GF-D8 (cell line): ENCODE measurements at regions not wholly inside any gene's neighbourhood (a gene's known extent, or its start where the extent isn't known, plus 50 kb on each side); places are given as distances from the start of the nearest gene placed in this dataset.

ENCODE experiments used
- DNase-seq: peaks from one replicate; lab custom pipeline; 2025; lab: John Stamatoyannopoulos, UW

GRCh38 chr5:58403822-58404433 is 56.0 kb downstream of the PLK2 start:
- DNase-seq: no peak

GRCh38 chr5:58401701-58402100 is 58.2 kb downstream of the PLK2 start:
- no peak for DNase-seq

GRCh38 chr5:58400737-58401136 is 59.1 kb downstream of the PLK2 start:
- no peak for DNase-seq

- no peak for DNase-seq
These were observed 59.9 kb downstream of the PLK2 start for GRCh38 chr5:58399951-58400350.

- DNase-seq: no peak
These were observed 65.5 kb downstream of the PLK2 start for GRCh38 chr5:58394339-58394738.

- DNase-seq: no peak
These were observed 66.2 kb downstream of the PLK2 start for GRCh38 chr5:58393716-58394115.

- DNase-seq: no peak
These were observed 67.4 kb downstream of the PLK2 start for GRCh38 chr5:58392496-58392895.

- DNase-seq: no peak
These were observed 76.4 kb downstream of the PLK2 start for GRCh38 chr5:58383448-58383847.

- no peak for DNase-seq
These were observed 77.8 kb downstream of the PLK2 start for GRCh38 chr5:58382131-58382534.

- no peak for DNase-seq
These were observed 78.3 kb downstream of the PLK2 start for GRCh38 chr5:58381566-58381965.

- DNase-seq: no peak
These were observed 79.2 kb downstream of the PLK2 start for GRCh38 chr5:58380655-58381054.

GRCh38 chr5:58378613-58379390 is 81.1 kb downstream of the PLK2 start:
- no peak for DNase-seq

- no peak for DNase-seq
These were observed 89.3 kb downstream of the PLK2 start for GRCh38 chr5:58370606-58371005.

GRCh38 chr5:58369513-58370190 is 90.2 kb downstream of the PLK2 start:
- no peak for DNase-seq

- no peak for DNase-seq
These were observed 93.4 kb downstream of the PLK2 start for GRCh38 chr5:58366461-58366860.

GRCh38 chr5:58365791-58366190 is 94.1 kb downstream of the PLK2 start:
- no peak for DNase-seq

- DNase-seq: no peak
These were observed 96.2 kb downstream of the PLK2 start for GRCh38 chr5:58363461-58364249.

- no peak for DNase-seq
These were observed 97.8 kb downstream of the PLK2 start for GRCh38 chr5:58362135-58362534.

- DNase-seq: no peak
These were observed 99.1 kb downstream of the PLK2 start for GRCh38 chr5:58360794-58361193.

GRCh38 chr5:58359981-58360380 is 99.9 kb downstream of the PLK2 start:
- no peak for DNase-seq

- no peak for DNase-seq
These were observed 101.2 kb downstream of the PLK2 start for GRCh38 chr5:58358501-58359178.
